HCT116 (cell line): ENCODE measurements at regions not wholly inside any gene's neighbourhood (a gene's known extent, or its start where the extent isn't known, plus 50 kb on each side); places are given as distances from the start of the nearest gene placed in this dataset.

ENCODE experiments used
- ATAC-seq: fragments of 200-7000 bp; cut with Tn5 transposase; 2 replicates; pipeline ENCODE4 v1.9.1; 2020; ENCODE audit warnings: mild to moderate bottlenecking, moderate library complexity
- BruUV-seq: library from RNA; stranded (reverse); fragments of 400-500 nt; replicated peaks from 2 replicates; lab custom pipeline; 2021; lab: Mats Ljungman, UMichigan
- CTCF ChIA-PET: fragments of 300-600 bp; sonication (Branson Sonifier 250); formaldehyde crosslinking; loops from one replicate; lab custom pipeline; 2021; ENCODE audit warnings: antibody characterized with exemption; lab: Charles Lee
- POLR2A ChIA-PET: fragments of 300-600, 350-600 bp; sonication (Branson Sonifier 250); formaldehyde crosslinking; loops from one replicate; lab custom pipeline; 2021; ENCODE audit warnings: antibody characterized with exemption; lab: Charles Lee
- RAD21 ChIA-PET, 2 experiments: fragments of 300-600 bp; sonication (Branson Sonifier 250); formaldehyde crosslinking; loops; one replicate each; lab custom pipeline; 2023; ENCODE audit warnings: low total read pairs in 2 of 2; ENCODE audit not compliant: uncharacterized antibody in 2 of 2, unreplicated experiment in 2 of 2, low non-redundant PET in 1 of 2; lab: Charles Lee
- DNase-seq: peaks from one replicate; pipeline ENCODE4 v3.0.0-alpha.2; 2010; ENCODE audit warnings: low read depth, low spot score
- H2AFZ ChIP-seq: fragments of 200-600 bp; shearing (Covaris generic), sonication (generic); 2 replicates; pipeline ENCODE4 v1.6.1; 2017; ENCODE audit warnings: low read depth, mixed run types, mixed read lengths, antibody characterized with exemption, low read length; ENCODE audit not compliant: poor library complexity, severe bottlenecking
- H3K27ac ChIP-seq: 2 replicates; pipeline ENCODE4 v1.5.1; 2012; ENCODE audit warnings: low read depth, low read length
- H3K27me3 ChIP-seq: fragments of 200-600 bp; sonication (generic); 2 replicates; pipeline ENCODE4 v1.6.1; 2016; ENCODE audit warnings: mixed run types, low read length, mixed read lengths; ENCODE audit not compliant: insufficient read depth
- H3K36me3 ChIP-seq, 2 experiments: fragments of 200-500 bp in 1 of 2; fragments of 200-600 bp in 1 of 2; sonication (Bioruptor generic) in 1 of 2; sonication (generic) in 1 of 2; 2 replicates each; pipeline versions ENCODE4 v1.5.1 to v1.6.1; 2014 to 2016; ENCODE audit warnings: low read length in 2 of 2, inconsistent platforms in 1 of 2, mixed read lengths in 1 of 2, mixed run types in 1 of 2; ENCODE audit not compliant: insufficient read depth in 2 of 2, control insufficient read depth in 1 of 2
- H3K4me1 ChIP-seq, 2 experiments: fragments of 200-600 bp in 1 of 2; sonication (generic) in 1 of 2; 2 replicates each; pipeline versions ENCODE4 v1.5.1 to v1.6.1; 2012 to 2017; ENCODE audit warnings: low read length in 2 of 2, inconsistent platforms in 1 of 2, mild to moderate bottlenecking in 1 of 2, mixed read lengths in 1 of 2, mixed run types in 1 of 2, moderate library complexity in 1 of 2; ENCODE audit not compliant: insufficient read depth in 2 of 2, control insufficient read depth in 1 of 2
- H3K4me2 ChIP-seq: fragments of 200-600 bp; sonication (generic); 2 replicates; pipeline ENCODE4 v1.6.1; 2017; ENCODE audit warnings: mixed run types, low read length, mixed read lengths
- H3K4me3 ChIP-seq, 2 experiments: fragments of 200-600 bp in 1 of 2; sonication (generic) in 1 of 2; replicated peaks in 1 of 2; 2 replicates each; pipeline ENCODE4 v1.5.1; 2011 to 2016; ENCODE audit warnings: low read length in 2 of 2, control low read depth in 1 of 2, low read depth in 1 of 2, mild to moderate bottlenecking in 1 of 2, mixed read lengths in 1 of 2, mixed run types in 1 of 2
- H3K79me2 ChIP-seq: fragments of 200-600 bp; sonication (generic); 2 replicates; pipeline ENCODE4 v1.6.1; 2017; ENCODE audit warnings: mild to moderate bottlenecking, mixed run types, low read length, moderate library complexity, mixed read lengths; ENCODE audit not compliant: insufficient read depth
- H3K9ac ChIP-seq: fragments of 200-600 bp; sonication (generic); 2 replicates; pipeline ENCODE4 v1.6.1; 2016; ENCODE audit warnings: low read length, mixed read lengths
- H3K9me2 ChIP-seq: fragments of 200-600 bp; sonication (generic), shearing (Covaris generic); 2 replicates; pipeline ENCODE4 v1.6.1; 2017; ENCODE audit warnings: mixed run types, mild to moderate bottlenecking, moderate library complexity; ENCODE audit not compliant: insufficient read depth
- H3K9me3 ChIP-seq, 2 experiments: fragments of 200-500 bp in 1 of 2; fragments of 200-600 bp in 1 of 2; sonication (Bioruptor generic) in 1 of 2; sonication (generic) in 1 of 2; 2 replicates each; pipeline ENCODE4 v1.6.1; 2014 to 2017; ENCODE audit warnings: low read length in 2 of 2, mixed read lengths in 2 of 2, inconsistent platforms in 1 of 2, low read depth in 1 of 2, mild to moderate bottlenecking in 1 of 2, mixed run types in 1 of 2, moderate library complexity in 1 of 2; ENCODE audit not compliant: control insufficient read depth in 1 of 2, insufficient read depth in 1 of 2
- H4K20me1 ChIP-seq: fragments of 200-600 bp; sonication (generic), shearing (Covaris generic); 2 replicates; pipeline ENCODE4 v1.6.1; 2017; ENCODE audit warnings: mixed run types, mild to moderate bottlenecking, moderate library complexity; ENCODE audit not compliant: insufficient read depth
- EGR1 ChIP-seq: IDR thresholded peaks from 2 replicates; pipeline ENCODE4 v1.6.1; 2012; ENCODE audit warnings: low read depth
- EZH2 ChIP-seq: fragments of 200-600 bp; sonication (generic); IDR thresholded peaks from 2 replicates; pipeline ENCODE4 v1.6.1; 2017; ENCODE audit warnings: antibody characterized with exemption, mixed run types
- EZH2phosphoT487 ChIP-seq: fragments of 200-600 bp; IDR thresholded peaks from 2 replicates; pipeline ENCODE4 v1.6.1; 2018; ENCODE audit warnings: antibody characterized with exemption, borderline replicate concordance
- JUND ChIP-seq: IDR thresholded peaks from 2 replicates; pipeline ENCODE4 v1.6.1; 2012
- POLR2A ChIP-seq: IDR thresholded peaks from 2 replicates; pipeline ENCODE4 v1.7.0; 2011; ENCODE audit warnings: borderline replicate concordance; ENCODE audit not compliant: insufficient read depth, insufficient read length; ENCODE audit errors: extremely low read depth
- POLR2AphosphoS5 ChIP-seq: IDR thresholded peaks from 2 replicates; pipeline ENCODE4 v1.6.1; 2011; ENCODE audit warnings: mild to moderate bottlenecking, low read depth, low read length, moderate library complexity
- SRF ChIP-seq: IDR thresholded peaks from 2 replicates; pipeline ENCODE4 v1.6.1; 2012; ENCODE audit warnings: low read depth
- ZFX ChIP-seq: fragments of 450-650 bp; IDR thresholded peaks from 2 replicates; pipeline ENCODE4 v1.6.1; 2017
- ZNF274 ChIP-seq: fragments of 200-500 bp; sonication (Bioruptor generic); IDR thresholded peaks from 2 replicates; pipeline ENCODE4 v1.6.1; 2014; ENCODE audit warnings: mild to moderate bottlenecking, low read depth, low read length, inconsistent platforms
- intact Hi-C: fragments of 100-400 bp; cut with micrococcal nuclease; formaldehyde crosslinking; loops from 2 replicates; pipeline ENCODE4 v1.10.0; 2022
- TF ChIP-seq, protein P1 (sequence below): IDR thresholded peaks from 2 replicates; pipeline ENCODE4 v1.6.1; 2012
- TF ChIP-seq, protein P2 (sequence below), 3 experiments: fragments of 200-600 bp in 1 of 3; sonication (generic) in 1 of 3; IDR thresholded peaks in 2 of 3; conservative IDR thresholded peaks in 1 of 3; 2 replicates each; pipeline ENCODE4 v1.5.1; 2012 to 2017; ENCODE audit warnings: low read depth in 2 of 3, low read length in 2 of 3, antibody characterized with exemption in 1 of 3, borderline replicate concordance in 1 of 3, control low read depth in 1 of 3, mild to moderate bottlenecking in 1 of 3, mixed read lengths in 1 of 3, mixed run types in 1 of 3, moderate library complexity in 1 of 3; ENCODE audit not compliant: insufficient read depth in 1 of 3
- TF ChIP-seq, protein P3 (sequence below): IDR thresholded peaks from 2 replicates; pipeline ENCODE4 v1.6.1; 2012; ENCODE audit warnings: low read depth

DNA sequence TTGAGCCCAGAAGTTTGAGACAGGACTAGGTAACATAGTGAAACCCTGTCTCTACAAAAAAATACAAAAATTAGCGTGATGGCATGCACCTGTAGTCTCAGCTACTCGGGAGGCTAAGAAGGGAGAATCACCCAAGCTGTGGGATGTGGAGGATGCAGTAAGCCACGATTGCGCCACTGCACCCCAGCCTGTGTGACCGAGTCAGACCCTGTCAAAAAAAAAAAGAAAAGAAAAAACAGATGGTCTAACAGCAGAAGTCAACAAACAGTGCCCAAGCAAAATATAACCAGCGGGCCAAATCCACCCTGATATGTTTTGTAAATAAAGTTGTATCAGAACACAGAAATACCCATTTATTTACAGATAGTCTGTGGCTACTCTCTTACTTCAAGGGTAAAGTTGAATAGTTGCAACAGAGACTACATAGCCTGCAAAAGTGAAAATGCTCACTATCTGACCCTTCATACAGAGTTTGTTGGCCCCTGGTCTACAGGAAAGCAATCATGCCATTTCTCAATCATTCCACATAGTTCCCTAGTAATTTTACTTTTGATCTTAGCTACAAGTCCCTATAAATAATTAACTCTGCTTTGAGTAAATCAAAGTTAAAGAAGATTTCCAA lies 383.7 kb downstream of the TLE1 start:
- no peaks in the 10 kb centered on the region for H3K36me3 ChIP-seq
- intact Hi-C loops = no loop called here
- H3K4me3 ChIP-seq = no peak overlapping the region
- no peaks in the 10 kb centered on the region for H3K4me1 ChIP-seq
- no peaks in the 10 kb centered on the region for H4K20me1 ChIP-seq
- no peak overlapping the region for H3K9ac ChIP-seq
- no peaks in the 10 kb centered on the region for H3K9me3 ChIP-seq
- ChIA-PET RAD21 (no interaction called here), POLR2A (no interaction called here), CTCF (interaction anchor here (0.6 kb wide), 1 partner anchor 815 kb away, joined by 3 read pairs; no protein-coding TSS in a partner anchor)
- no TSS peak for BruUV-seq
- no peaks in the 10 kb centered on the region for H3K79me2 ChIP-seq
- H3K27ac ChIP-seq = no peak overlapping the region
- TF ChIP-seq, protein P1, sequence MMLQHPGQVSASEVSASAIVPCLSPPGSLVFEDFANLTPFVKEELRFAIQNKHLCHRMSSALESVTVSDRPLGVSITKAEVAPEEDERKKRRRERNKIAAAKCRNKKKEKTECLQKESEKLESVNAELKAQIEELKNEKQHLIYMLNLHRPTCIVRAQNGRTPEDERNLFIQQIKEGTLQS = no peak
- TF ChIP-seq ZNF274 (no peak), EZH2 (no peak), POLR2A (no peak), EGR1 (no peak), POLR2AphosphoS5 (no peak), SRF (no peak), ZFX (no peak), JUND (no peak), EZH2phosphoT487 (no peak)
- TF ChIP-seq, protein P2, sequence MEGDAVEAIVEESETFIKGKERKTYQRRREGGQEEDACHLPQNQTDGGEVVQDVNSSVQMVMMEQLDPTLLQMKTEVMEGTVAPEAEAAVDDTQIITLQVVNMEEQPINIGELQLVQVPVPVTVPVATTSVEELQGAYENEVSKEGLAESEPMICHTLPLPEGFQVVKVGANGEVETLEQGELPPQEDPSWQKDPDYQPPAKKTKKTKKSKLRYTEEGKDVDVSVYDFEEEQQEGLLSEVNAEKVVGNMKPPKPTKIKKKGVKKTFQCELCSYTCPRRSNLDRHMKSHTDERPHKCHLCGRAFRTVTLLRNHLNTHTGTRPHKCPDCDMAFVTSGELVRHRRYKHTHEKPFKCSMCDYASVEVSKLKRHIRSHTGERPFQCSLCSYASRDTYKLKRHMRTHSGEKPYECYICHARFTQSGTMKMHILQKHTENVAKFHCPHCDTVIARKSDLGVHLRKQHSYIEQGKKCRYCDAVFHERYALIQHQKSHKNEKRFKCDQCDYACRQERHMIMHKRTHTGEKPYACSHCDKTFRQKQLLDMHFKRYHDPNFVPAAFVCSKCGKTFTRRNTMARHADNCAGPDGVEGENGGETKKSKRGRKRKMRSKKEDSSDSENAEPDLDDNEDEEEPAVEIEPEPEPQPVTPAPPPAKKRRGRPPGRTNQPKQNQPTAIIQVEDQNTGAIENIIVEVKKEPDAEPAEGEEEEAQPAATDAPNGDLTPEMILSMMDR (IDR thresholded peaks at IDR 0.05 in 2 of 3, conservative IDR thresholded peaks at IDR 0.05 in 1 of 3; ENCODE audit: borderline replicate concordance in 1 of 3, insufficient read depth in 1 of 3, low read depth in 2 of 3, low read length in 2 of 3) = no peak
- TF ChIP-seq, protein P3, sequence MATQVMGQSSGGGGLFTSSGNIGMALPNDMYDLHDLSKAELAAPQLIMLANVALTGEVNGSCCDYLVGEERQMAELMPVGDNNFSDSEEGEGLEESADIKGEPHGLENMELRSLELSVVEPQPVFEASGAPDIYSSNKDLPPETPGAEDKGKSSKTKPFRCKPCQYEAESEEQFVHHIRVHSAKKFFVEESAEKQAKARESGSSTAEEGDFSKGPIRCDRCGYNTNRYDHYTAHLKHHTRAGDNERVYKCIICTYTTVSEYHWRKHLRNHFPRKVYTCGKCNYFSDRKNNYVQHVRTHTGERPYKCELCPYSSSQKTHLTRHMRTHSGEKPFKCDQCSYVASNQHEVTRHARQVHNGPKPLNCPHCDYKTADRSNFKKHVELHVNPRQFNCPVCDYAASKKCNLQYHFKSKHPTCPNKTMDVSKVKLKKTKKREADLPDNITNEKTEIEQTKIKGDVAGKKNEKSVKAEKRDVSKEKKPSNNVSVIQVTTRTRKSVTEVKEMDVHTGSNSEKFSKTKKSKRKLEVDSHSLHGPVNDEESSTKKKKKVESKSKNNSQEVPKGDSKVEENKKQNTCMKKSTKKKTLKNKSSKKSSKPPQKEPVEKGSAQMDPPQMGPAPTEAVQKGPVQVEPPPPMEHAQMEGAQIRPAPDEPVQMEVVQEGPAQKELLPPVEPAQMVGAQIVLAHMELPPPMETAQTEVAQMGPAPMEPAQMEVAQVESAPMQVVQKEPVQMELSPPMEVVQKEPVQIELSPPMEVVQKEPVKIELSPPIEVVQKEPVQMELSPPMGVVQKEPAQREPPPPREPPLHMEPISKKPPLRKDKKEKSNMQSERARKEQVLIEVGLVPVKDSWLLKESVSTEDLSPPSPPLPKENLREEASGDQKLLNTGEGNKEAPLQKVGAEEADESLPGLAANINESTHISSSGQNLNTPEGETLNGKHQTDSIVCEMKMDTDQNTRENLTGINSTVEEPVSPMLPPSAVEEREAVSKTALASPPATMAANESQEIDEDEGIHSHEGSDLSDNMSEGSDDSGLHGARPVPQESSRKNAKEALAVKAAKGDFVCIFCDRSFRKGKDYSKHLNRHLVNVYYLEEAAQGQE = no peak
- no peak overlapping the region for H3K4me2 ChIP-seq
- H3K27me3 ChIP-seq = no peaks in the 10 kb centered on the region
- DNase-seq = no peak
- no peaks in the 10 kb centered on the region for H3K9me2 ChIP-seq
- no peak for ATAC-seq
- H2AFZ ChIP-seq = no peak overlapping the region
